22Rv1 (cell line): ENCODE measurements at regions not wholly inside any gene's neighbourhood (a gene's known extent, or its start where the extent isn't known, plus 50 kb on each side); places are given as distances from the start of the nearest gene placed in this dataset.

ENCODE experiments used
- ZFX ChIP-seq: fragments of 450-650 bp; IDR thresholded peaks from 2 replicates; pipeline ENCODE4 v1.6.1; 2017; ENCODE audit warnings: antibody characterized with exemption, borderline replicate concordance
- TF ChIP-seq, protein P1 (sequence below): fragments of 450-650 bp; IDR thresholded peaks from 2 replicates; pipeline ENCODE4 v1.5.1; 2017; ENCODE audit warnings: mild to moderate bottlenecking

DNA sequence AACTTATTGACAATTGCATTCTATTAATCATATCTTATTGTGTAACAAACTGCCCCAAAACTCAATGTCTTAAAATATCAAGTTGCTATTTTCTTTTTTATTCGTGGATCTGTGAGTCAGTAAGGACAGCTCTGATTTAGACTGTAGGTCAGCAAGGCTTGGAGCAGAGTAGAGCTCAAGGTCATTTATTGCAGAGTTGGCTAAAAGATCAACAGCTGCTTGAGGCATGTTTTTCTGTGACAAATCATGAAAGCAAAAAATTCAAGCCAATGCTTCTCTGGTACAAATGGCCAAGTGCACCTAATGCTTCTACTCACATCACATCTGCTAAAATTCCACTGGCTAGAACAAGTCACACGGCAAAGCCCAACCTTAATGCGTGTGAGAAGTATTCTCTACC lies 497.7 kb upstream of the LRATD1 start:
- TF ChIP-seq, protein P1, sequence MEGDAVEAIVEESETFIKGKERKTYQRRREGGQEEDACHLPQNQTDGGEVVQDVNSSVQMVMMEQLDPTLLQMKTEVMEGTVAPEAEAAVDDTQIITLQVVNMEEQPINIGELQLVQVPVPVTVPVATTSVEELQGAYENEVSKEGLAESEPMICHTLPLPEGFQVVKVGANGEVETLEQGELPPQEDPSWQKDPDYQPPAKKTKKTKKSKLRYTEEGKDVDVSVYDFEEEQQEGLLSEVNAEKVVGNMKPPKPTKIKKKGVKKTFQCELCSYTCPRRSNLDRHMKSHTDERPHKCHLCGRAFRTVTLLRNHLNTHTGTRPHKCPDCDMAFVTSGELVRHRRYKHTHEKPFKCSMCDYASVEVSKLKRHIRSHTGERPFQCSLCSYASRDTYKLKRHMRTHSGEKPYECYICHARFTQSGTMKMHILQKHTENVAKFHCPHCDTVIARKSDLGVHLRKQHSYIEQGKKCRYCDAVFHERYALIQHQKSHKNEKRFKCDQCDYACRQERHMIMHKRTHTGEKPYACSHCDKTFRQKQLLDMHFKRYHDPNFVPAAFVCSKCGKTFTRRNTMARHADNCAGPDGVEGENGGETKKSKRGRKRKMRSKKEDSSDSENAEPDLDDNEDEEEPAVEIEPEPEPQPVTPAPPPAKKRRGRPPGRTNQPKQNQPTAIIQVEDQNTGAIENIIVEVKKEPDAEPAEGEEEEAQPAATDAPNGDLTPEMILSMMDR: no peak
- TF ChIP-seq ZFX: no peak
